SU-DHL-6 (cell line): ENCODE measurements at regions not wholly inside any gene's neighbourhood (a gene's known extent, or its start where the extent isn't known, plus 50 kb on each side); places are given as distances from the start of the nearest gene placed in this dataset.
"Not testable (repeated sequence)": the region's sequence is repeated elsewhere in the genome, so short reads cannot be mapped to it uniquely, and the experiment has no call there.

Experiments used
- H2AFZ ChIP-seq: fragments of 200-600 bp; sonication (generic); 2 replicates; pipeline ENCODE4 v1.6.1; 2014; ENCODE audit warnings: low read depth, mild to moderate bottlenecking, moderate library complexity, mixed read lengths, antibody characterized with exemption, low read length; ENCODE audit not compliant: severe bottlenecking
- H3F3A ChIP-seq: fragments of 200-600 bp; shearing (Covaris generic); 2 replicates; pipeline ENCODE4 v1.6.0; 2016; ENCODE audit warnings: antibody characterized with exemption, mild to moderate bottlenecking; ENCODE audit not compliant: insufficient read depth
- H3K27ac ChIP-seq: fragments of 200-600 bp; sonication (generic); 2 replicates; pipeline ENCODE4 v1.5.1; 2016; ENCODE audit warnings: low read depth, mild to moderate bottlenecking, low read length, moderate library complexity, mixed read lengths
- H3K27me3 ChIP-seq: fragments of 200-600 bp; sonication (generic), shearing (Covaris generic); 2 replicates; pipeline ENCODE4 v1.6.0; 2014; ENCODE audit warnings: mild to moderate bottlenecking, low read length
- H3K36me3 ChIP-seq: fragments of 200-600 bp; sonication (generic); 2 replicates; pipeline ENCODE4 v1.6.1; 2014; ENCODE audit warnings: mild to moderate bottlenecking, low read length, mixed read lengths
- H3K4me2 ChIP-seq: fragments of 300-600, 200-600 bp; shearing (Covaris generic), sonication (generic); 2 replicates; pipeline ENCODE4 v1.6.0; 2014; ENCODE audit warnings: low read length, low read depth, mild to moderate bottlenecking; ENCODE audit not compliant: poor library complexity, severe bottlenecking
- H3K4me3 ChIP-seq: fragments of 200-600 bp; sonication (generic); 2 replicates; pipeline ENCODE4 v1.5.1; 2014; ENCODE audit warnings: antibody characterized with exemption, low read length, mild to moderate bottlenecking, mixed read lengths; ENCODE audit not compliant: insufficient read depth, poor library complexity, severe bottlenecking
- H3K79me2 ChIP-seq: fragments of 200-600 bp; sonication (generic); 2 replicates; pipeline ENCODE4 v1.6.1; 2014; ENCODE audit warnings: mild to moderate bottlenecking, low read length, moderate library complexity; ENCODE audit not compliant: insufficient read depth
- H3K9ac ChIP-seq: fragments of 200-600 bp; sonication (generic); 2 replicates; pipeline ENCODE4 v1.7.0; 2014; ENCODE audit warnings: mild to moderate bottlenecking, low read length
- H3K9me2 ChIP-seq: fragments of 200-600 bp; sonication (generic); replicated peaks from 2 replicates; pipeline ENCODE4 v1.6.1; 2014; ENCODE audit warnings: low read length; ENCODE audit not compliant: insufficient read depth
- H3K9me3 ChIP-seq: fragments of 200-600 bp; sonication (generic); 2 replicates; pipeline ENCODE4 v1.6.1; 2014; ENCODE audit warnings: low read length, mixed read lengths; ENCODE audit not compliant: insufficient read depth
- H4K20me1 ChIP-seq: fragments of 200-600 bp; sonication (generic); 2 replicates; pipeline ENCODE4 v1.6.1; 2014; ENCODE audit warnings: low read depth, mild to moderate bottlenecking, antibody characterized with exemption, low read length, moderate library complexity, mixed read lengths
- EZH2phosphoT487 ChIP-seq: fragments of 200-600 bp; sonication (generic), shearing (Covaris generic); conservative IDR thresholded peaks from 2 replicates; pipeline ENCODE4 v1.6.1; 2018; ENCODE audit warnings: mild to moderate bottlenecking, antibody characterized with exemption, low read length, moderate library complexity, mixed read lengths
- TF ChIP-seq, protein P1 (sequence below): fragments of 200-600 bp; sonication (generic); IDR thresholded peaks from one replicate; pipeline ENCODE4 v1.5.1; 2017; ENCODE audit warnings: antibody characterized with exemption, mild to moderate bottlenecking, low read length, moderate library complexity; ENCODE audit not compliant: insufficient read depth, poor library complexity, severe bottlenecking

DNA sequence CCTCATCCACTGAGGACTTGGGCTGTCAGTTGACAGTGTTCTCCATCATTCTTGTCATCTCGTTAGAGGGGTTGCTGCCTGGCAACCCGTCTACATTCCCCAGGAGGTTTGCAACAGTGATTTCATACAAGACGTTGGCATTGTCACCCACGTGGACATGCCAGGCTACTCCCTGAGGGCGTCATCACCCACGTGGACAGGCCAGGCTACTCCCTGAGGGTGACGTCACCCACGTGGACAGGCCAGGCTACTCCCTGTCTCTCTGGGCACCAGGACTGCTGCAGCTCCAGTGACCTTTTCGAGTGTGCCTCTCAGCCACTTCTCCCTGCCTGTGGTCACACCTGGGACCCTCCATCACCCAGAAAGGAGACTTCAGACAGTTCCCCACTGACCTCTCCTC, 212.1 kb upstream of the NUPR2 start:
- not testable (repeated sequence) for H3K9me3 ChIP-seq

DNA sequence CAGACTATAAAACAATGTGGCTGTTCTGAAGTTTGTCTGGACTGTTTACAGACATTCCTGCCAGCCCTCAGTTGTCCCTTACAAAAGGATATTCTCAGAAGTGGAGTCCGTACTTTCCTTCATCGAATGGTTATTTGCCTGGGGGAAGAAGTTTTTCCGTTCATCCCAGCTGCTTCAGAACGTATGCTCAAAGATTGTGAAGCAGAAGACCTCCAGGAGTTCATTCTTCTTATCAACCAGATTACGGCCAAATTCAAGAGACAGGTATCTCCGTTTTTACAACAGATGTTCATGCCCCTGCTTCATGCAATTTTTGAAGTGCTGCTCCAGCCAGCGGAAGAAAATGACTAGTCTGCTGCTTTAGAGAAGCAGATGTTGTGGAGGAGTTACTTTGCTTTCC, 174.3 kb upstream of the NUPR2 start:
- Histone ChIP-seq H3K79me2 (no peaks in the 10 kb centered on the region), H3K4me3 (no peak overlapping the region), H3K27ac (no peak overlapping the region), H3K4me2 (no peak overlapping the region), H3K9me2 (no peaks in the 10 kb centered on the region), H3K9me3 (no peaks in the 10 kb centered on the region), H3K36me3 (no peaks in the 10 kb centered on the region), H3K27me3 (no peaks in the 10 kb centered on the region), H2AFZ (no peak overlapping the region), H4K20me1 (no peaks in the 10 kb centered on the region), H3F3A (no peaks in the 10 kb centered on the region), H3K9ac (no peak overlapping the region)
- TF ChIP-seq EZH2phosphoT487: no peak
- TF ChIP-seq, protein P1, sequence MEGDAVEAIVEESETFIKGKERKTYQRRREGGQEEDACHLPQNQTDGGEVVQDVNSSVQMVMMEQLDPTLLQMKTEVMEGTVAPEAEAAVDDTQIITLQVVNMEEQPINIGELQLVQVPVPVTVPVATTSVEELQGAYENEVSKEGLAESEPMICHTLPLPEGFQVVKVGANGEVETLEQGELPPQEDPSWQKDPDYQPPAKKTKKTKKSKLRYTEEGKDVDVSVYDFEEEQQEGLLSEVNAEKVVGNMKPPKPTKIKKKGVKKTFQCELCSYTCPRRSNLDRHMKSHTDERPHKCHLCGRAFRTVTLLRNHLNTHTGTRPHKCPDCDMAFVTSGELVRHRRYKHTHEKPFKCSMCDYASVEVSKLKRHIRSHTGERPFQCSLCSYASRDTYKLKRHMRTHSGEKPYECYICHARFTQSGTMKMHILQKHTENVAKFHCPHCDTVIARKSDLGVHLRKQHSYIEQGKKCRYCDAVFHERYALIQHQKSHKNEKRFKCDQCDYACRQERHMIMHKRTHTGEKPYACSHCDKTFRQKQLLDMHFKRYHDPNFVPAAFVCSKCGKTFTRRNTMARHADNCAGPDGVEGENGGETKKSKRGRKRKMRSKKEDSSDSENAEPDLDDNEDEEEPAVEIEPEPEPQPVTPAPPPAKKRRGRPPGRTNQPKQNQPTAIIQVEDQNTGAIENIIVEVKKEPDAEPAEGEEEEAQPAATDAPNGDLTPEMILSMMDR: no peak

More for the DNA sequence above, 212.1 kb upstream of the NUPR2 start:
- not testable (repeated sequence) for H3K9ac ChIP-seq, H3K9me2 ChIP-seq, H3K36me3 ChIP-seq, H3K4me3 ChIP-seq, H3F3A ChIP-seq, H4K20me1 ChIP-seq, H3K27me3 ChIP-seq, H3K79me2 ChIP-seq, H3K27ac ChIP-seq, H2AFZ ChIP-seq, H3K4me2 ChIP-seq

DNA sequence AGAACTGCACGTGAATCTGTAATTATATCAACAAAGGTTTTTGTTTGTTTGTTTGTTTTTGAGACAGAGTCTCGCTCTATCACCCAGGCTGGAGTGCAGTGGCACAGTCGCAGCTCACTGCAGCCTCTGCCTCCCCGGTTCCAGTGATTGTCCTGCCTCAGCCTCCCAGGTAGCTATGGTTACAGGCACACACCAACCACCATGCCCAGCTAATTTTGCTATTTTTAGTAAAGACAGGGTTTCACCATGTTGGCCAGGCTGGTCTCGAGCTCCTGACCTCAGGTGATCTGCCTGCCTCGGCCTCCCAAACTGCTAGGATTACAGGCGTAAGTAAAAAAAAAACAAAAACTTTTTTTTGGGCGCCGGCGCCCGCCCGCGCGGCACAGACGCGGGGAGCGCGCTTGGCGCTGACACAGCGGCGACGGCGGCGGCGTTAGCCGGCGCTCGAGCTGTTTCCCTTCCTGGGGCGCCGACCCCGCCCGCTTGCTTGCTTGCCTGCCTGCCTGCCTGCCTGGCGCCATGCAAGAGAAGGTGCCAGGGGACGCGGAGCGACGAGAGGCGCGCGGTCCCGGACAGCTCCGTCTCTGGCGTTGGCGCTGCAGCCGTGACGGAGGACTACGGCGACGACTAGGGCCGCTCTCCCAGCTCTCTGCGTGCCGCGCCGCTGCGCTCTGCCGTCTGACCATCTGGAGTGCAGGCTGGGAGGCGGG, 171.4 kb upstream of the NUPR2 start:
- TF ChIP-seq EZH2phosphoT487: no peak
- TF ChIP-seq, protein P1: no peak
- Histone ChIP-seq H4K20me1 (no peaks in the 10 kb centered on the region), H3K9me3 (0 out of 2 replicates have a peak, but pooled peaks cover 5% of the 10 kb centered on the region), H3K36me3 (no peaks in the 10 kb centered on the region), H3K27me3 (no peaks in the 10 kb centered on the region), H3K27ac (no peak overlapping the region), H3K4me2 (no peak overlapping the region), H3K4me3 (no peak overlapping the region), H3K9me2 (no peaks in the 10 kb centered on the region), H3K9ac (no peak overlapping the region), H3K79me2 (no peaks in the 10 kb centered on the region), H3F3A (no peaks in the 10 kb centered on the region), H2AFZ (no peak overlapping the region)

DNA sequence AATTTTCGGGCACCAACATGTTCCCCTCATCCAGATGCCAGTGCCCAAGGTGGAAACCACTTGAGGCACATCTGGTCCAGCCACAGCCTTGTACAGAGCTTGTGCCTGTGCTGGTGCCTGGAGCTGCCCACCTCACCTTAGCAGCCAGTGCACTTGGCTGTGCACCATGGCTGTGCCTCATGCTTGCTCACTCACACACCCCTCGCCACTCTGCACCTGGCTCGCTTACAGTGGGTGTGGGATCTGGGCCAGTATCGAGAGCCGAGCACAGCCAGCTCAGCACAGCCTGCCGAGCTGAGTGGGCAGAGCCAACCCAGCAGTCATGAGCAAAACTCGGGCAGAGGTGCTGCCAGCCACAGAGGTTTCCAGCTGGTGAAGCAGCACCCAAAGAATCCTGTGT, 139.9 kb upstream of the NUPR2 start:
- Histone ChIP-seq H3K4me2 (no peak overlapping the region), H3K4me3 (no peak overlapping the region), H3K9me3 (peaks cover 14% of the 10 kb centered on the region; the same call in 1 of the 2 replicates), H2AFZ (no peak overlapping the region), H3K36me3 (no peaks in the 10 kb centered on the region), H3K9me2 (no peaks in the 10 kb centered on the region), H3F3A (no peaks in the 10 kb centered on the region), H3K27ac (no peak overlapping the region), H4K20me1 (no peaks in the 10 kb centered on the region), H3K79me2 (no peaks in the 10 kb centered on the region), H3K27me3 (no peaks in the 10 kb centered on the region), H3K9ac (no peak overlapping the region)
- TF ChIP-seq, protein P1: no peak
- no peak for TF ChIP-seq EZH2phosphoT487
